K562 (cell line): ENCODE measurements at regions not wholly inside any gene's neighbourhood (a gene's known extent, or its start where the extent isn't known, plus 50 kb on each side); places are given as distances from the start of the nearest gene placed in this dataset.

Experiments used
- ATAC-seq: fragments of 200-7000 bp; cut with Tn5 transposase; 3 replicates; pipeline ENCODE4 v1.9.1; 2020; ENCODE audit warnings: moderate library complexity
- BruUV-seq: library from RNA; stranded (reverse); fragments of 400-500 nt; replicated peaks from 2 replicates; lab custom pipeline; 2021; lab: Mats Ljungman, UMichigan
- CTCF ChIA-PET: fragments of 300-600 bp; formaldehyde crosslinking; extraction: SDS; loops from one replicate; lab custom pipeline; 2021; ENCODE audit warnings: low intra/inter-chr PET ratio; lab: Yijun Ruan, JAX
- POLR2A ChIA-PET: fragments of 300-600, 350-650 bp; sonication (Branson Sonifier 250); formaldehyde crosslinking; extraction: SDS; loops from one replicate; lab custom pipeline; 2021; ENCODE audit warnings: antibody characterized with exemption, inconsistent platforms; lab: Yijun Ruan, JAX
- DNase-seq, 4 experiments: peaks; one replicate each; pipeline versions ENCODE4 v3.0.0 to v3.0.0-alpha.2; 2011 to 2018; ENCODE audit warnings: low spot score in 3 of 4, mixed read lengths in 3 of 4; ENCODE audit errors: extremely low read depth in 1 of 4
- FAIRE-seq: peaks from 2 replicates; lab custom pipeline; 2011; peaks lifted over from hg19 to GRCh38; lab: Jason Lieb, UNC
- H2AFZ ChIP-seq: 2 replicates; pipeline ENCODE4 v1.6.0; 2011; ENCODE audit warnings: low read depth, low read length, control low read depth, inconsistent platforms
- H3K27ac ChIP-seq: fragments of 200-600 bp; 3 replicates; pipeline ENCODE4 v1.8.0; 2011; ENCODE audit warnings: low read depth, mild to moderate bottlenecking, control low read depth, inconsistent platforms, low read length, moderate library complexity, mixed read lengths; ENCODE audit errors: extremely low read depth
- H3K27me3 ChIP-seq, 2 experiments: fragments of 300-600 bp in 1 of 2; 2 replicates in 1 of 2; 3 replicates in 1 of 2; pipeline versions ENCODE4 v1.6.0 to v1.8.0; 2011; ENCODE audit warnings: inconsistent platforms in 2 of 2, low read length in 2 of 2, mild to moderate bottlenecking in 1 of 2, mixed read lengths in 1 of 2, moderate library complexity in 1 of 2; ENCODE audit not compliant: control insufficient read depth in 2 of 2, insufficient read depth in 2 of 2
- H3K36me3 ChIP-seq: fragments of 300-600 bp; 3 replicates; pipeline ENCODE4 v1.8.0; 2011; ENCODE audit warnings: mild to moderate bottlenecking, low read length, inconsistent platforms; ENCODE audit not compliant: control insufficient read depth, insufficient read depth
- H3K4me1 ChIP-seq, 2 experiments: fragments of 200-600 bp in 1 of 2; replicated peaks in 1 of 2; 2 replicates in 1 of 2; 3 replicates in 1 of 2; pipeline versions ENCODE4 v1.5.1 to v1.8.0; 2011; ENCODE audit warnings: inconsistent platforms in 2 of 2, low read length in 2 of 2, mild to moderate bottlenecking in 1 of 2, mixed read lengths in 1 of 2, moderate library complexity in 1 of 2; ENCODE audit not compliant: control insufficient read depth in 2 of 2, insufficient read depth in 2 of 2
- H3K4me2 ChIP-seq: 2 replicates; pipeline ENCODE4 v1.6.1; 2011; ENCODE audit warnings: low read length, control low read depth, inconsistent platforms, mixed read lengths; ENCODE audit not compliant: insufficient read depth
- H3K4me3 ChIP-seq: fragments of 200-600 bp; sonication (generic), shearing (Covaris generic); 2 replicates; pipeline ENCODE4 v1.5.1; 2016; ENCODE audit warnings: control low read depth, inconsistent platforms
- H3K79me2 ChIP-seq: fragments of 200-600 bp; 3 replicates; pipeline ENCODE4 v1.8.0; 2011; ENCODE audit warnings: low read length, inconsistent platforms; ENCODE audit not compliant: control insufficient read depth, insufficient read depth
- H3K9ac ChIP-seq, 2 experiments: 2 replicates each; pipeline versions ENCODE4 v1.6.0 to v1.6.1; 2011; ENCODE audit warnings: low read depth in 2 of 2, low read length in 2 of 2, control low read depth in 1 of 2, inconsistent platforms in 1 of 2, mild to moderate bottlenecking in 1 of 2, mixed read lengths in 1 of 2; ENCODE audit not compliant: insufficient read depth in 1 of 2
- H3K9me1 ChIP-seq: one replicate; pipeline ENCODE4 v1.6.0; 2011; ENCODE audit warnings: inconsistent platforms, mild to moderate bottlenecking, low read length, moderate library complexity; ENCODE audit not compliant: control insufficient read depth, insufficient read depth
- H3K9me3 ChIP-seq: replicated peaks from 2 replicates; pipeline ENCODE4 v1.5.1; 2011; ENCODE audit warnings: low read depth, low read length, inconsistent platforms; ENCODE audit not compliant: control insufficient read depth, insufficient read depth
- H4K20me1 ChIP-seq: replicated peaks from 2 replicates; pipeline ENCODE4 v1.6.1; 2011; ENCODE audit warnings: low read length, inconsistent platforms, mixed read lengths; ENCODE audit not compliant: control insufficient read depth, insufficient read depth
- CBFB ChIP-seq: sonication (generic); formaldehyde crosslinking; IDR thresholded peaks from 2 replicates; pipeline ENCODE4 v1.4.0; 2020; ENCODE audit warnings: mild to moderate bottlenecking, missing genetic modification reagents
- COPS2 ChIP-seq: fragments of 450-650 bp; conservative IDR thresholded peaks from 2 replicates; pipeline ENCODE4 v1.6.1; 2016; ENCODE audit warnings: mild to moderate bottlenecking, moderate library complexity
- MCM3 ChIP-seq: fragments of 450-650 bp; IDR thresholded peaks from 2 replicates; pipeline ENCODE4 v1.6.1; 2016
- NUFIP1 ChIP-seq: fragments of 450-650 bp; IDR thresholded peaks from 2 replicates; pipeline ENCODE4 v1.6.1; 2018; ENCODE audit not compliant: partially characterized antibody
- POLR3G ChIP-seq: IDR thresholded peaks from 2 replicates; pipeline ENCODE4 v1.6.1; 2011; ENCODE audit not compliant: insufficient read length, insufficient replicate concordance; ENCODE audit errors: extremely low read depth
- PRPF4 ChIP-seq: fragments of 200-400 bp; formaldehyde crosslinking; IDR thresholded peaks from one replicate; pipeline ENCODE4 v1.6.1; 2017; ENCODE audit warnings: low read length, low read depth, mild to moderate bottlenecking; ENCODE audit not compliant: insufficient read depth, poor library complexity, severe bottlenecking
- SNIP1 ChIP-seq: fragments of 450-650 bp; IDR thresholded peaks from 2 replicates; pipeline ENCODE4 v1.7.1; 2017; ENCODE audit warnings: low read depth, mild to moderate bottlenecking
- TOE1 ChIP-seq, 2 experiments: fragments of 450-650 bp in 1 of 2; sonication (generic) in 1 of 2; formaldehyde crosslinking in 1 of 2; IDR thresholded peaks; 2 replicates each; pipeline versions ENCODE4 v1.7.1 to v1.8.0; 2016 to 2022; ENCODE audit warnings: borderline replicate concordance in 2 of 2, mild to moderate bottlenecking in 2 of 2, antibody characterized with exemption in 1 of 2, inconsistent platforms in 1 of 2, low read depth in 1 of 2, missing genetic modification reagents in 1 of 2, moderate library complexity in 1 of 2
- ZFP1 ChIP-seq: fragments of 450-650 bp; formaldehyde crosslinking; IDR thresholded peaks from 2 replicates; pipeline ENCODE4 v1.4.0; 2020; ENCODE audit warnings: mild to moderate bottlenecking, mixed read lengths
- ZNF24 ChIP-seq: fragments of 450-650 bp; IDR thresholded peaks from 2 replicates; pipeline ENCODE4 v1.6.1; 2016
- ZNF316 ChIP-seq: fragments of 450-650 bp; IDR thresholded peaks from 2 replicates; pipeline ENCODE4 v1.6.1; 2016
- ZNF764 ChIP-seq: fragments of 250-450 bp; sonication (Bioruptor Pico); IDR thresholded peaks from 2 replicates; pipeline ENCODE4 v1.4.0; 2020; ENCODE audit warnings: low read depth, mild to moderate bottlenecking, moderate library complexity
- WGBS: fragments of 100-300 bp; shearing (Covaris generic); methylation state at CpG from one replicate; pipeline ENCODE4 v1.1.6; 2016; ENCODE audit warnings: low coverage, mixed read lengths; ENCODE audit not compliant: insufficient coverage; ENCODE audit errors: missing lambda C conversion rate; 5-methylcytosine and 5-hydroxymethylcytosine counted together
- in situ Hi-C: fragments of 300-500 bp; cut with MboI; formaldehyde crosslinking; loops from 4 replicates; pipeline ENCODE4 v1.15.0; 2018; ENCODE audit warnings: inconsistent platforms, mixed read lengths
- intact Hi-C: fragments of 100-400 bp; cut with micrococcal nuclease; formaldehyde crosslinking; loops from 2 replicates; pipeline ENCODE4 v1.14.2; 2022
- TF ChIP-seq, protein P1 (sequence below), 2 experiments: fragments of 450-650 bp in 1 of 2; IDR thresholded peaks; 2 replicates each; pipeline ENCODE4 v1.6.1; 2011 to 2017; ENCODE audit warnings: low read depth in 2 of 2, antibody characterized with exemption in 1 of 2, borderline replicate concordance in 1 of 2, low read length in 1 of 2, mild to moderate bottlenecking in 1 of 2, mixed read lengths in 1 of 2; ENCODE audit not compliant: control insufficient read depth in 1 of 2
- TF ChIP-seq, protein P2 (sequence below): sonication (generic); formaldehyde crosslinking; IDR thresholded peaks from 2 replicates; pipeline ENCODE4 v1.9.0; 2022; ENCODE audit warnings: mild to moderate bottlenecking, missing genetic modification reagents
- TF ChIP-seq, protein P3 (sequence below): fragments of 450-650 bp; formaldehyde crosslinking; IDR thresholded peaks from 2 replicates; pipeline ENCODE4 v1.4.0; 2020; ENCODE audit warnings: mild to moderate bottlenecking
- TF ChIP-seq, protein P4 (sequence below): fragments of 450-650 bp; IDR thresholded peaks from 2 replicates; pipeline ENCODE4 v1.6.1; 2016; ENCODE audit warnings: antibody characterized with exemption

DNA sequence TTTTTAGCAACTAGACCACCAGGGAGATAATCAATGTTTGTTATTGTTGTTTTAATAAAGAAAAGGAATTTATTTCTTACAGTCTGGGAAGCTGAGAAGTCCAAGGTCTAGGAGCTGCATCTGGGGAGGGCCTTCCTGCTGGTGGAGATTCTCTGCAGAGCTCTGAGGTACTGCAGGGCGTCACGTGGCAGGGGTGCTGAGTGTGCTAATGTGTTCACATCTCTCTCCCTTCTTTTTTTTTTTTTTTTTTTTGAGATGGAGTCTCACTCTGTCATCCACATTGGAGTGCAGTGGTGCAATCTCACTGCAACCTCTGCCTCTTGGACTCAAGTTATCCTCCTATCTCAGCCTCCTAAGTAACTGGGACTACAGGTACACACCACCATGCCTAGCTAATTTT is 150.9 kb upstream of the TRIM24 start (continued):
- TF ChIP-seq, protein P1, sequence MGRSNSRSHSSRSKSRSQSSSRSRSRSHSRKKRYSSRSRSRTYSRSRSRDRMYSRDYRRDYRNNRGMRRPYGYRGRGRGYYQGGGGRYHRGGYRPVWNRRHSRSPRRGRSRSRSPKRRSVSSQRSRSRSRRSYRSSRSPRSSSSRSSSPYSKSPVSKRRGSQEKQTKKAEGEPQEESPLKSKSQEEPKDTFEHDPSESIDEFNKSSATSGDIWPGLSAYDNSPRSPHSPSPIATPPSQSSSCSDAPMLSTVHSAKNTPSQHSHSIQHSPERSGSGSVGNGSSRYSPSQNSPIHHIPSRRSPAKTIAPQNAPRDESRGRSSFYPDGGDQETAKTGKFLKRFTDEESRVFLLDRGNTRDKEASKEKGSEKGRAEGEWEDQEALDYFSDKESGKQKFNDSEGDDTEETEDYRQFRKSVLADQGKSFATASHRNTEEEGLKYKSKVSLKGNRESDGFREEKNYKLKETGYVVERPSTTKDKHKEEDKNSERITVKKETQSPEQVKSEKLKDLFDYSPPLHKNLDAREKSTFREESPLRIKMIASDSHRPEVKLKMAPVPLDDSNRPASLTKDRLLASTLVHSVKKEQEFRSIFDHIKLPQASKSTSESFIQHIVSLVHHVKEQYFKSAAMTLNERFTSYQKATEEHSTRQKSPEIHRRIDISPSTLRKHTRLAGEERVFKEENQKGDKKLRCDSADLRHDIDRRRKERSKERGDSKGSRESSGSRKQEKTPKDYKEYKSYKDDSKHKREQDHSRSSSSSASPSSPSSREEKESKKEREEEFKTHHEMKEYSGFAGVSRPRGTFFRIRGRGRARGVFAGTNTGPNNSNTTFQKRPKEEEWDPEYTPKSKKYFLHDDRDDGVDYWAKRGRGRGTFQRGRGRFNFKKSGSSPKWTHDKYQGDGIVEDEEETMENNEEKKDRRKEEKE (IDR thresholded peaks at IDR 0.05; ENCODE audit: borderline replicate concordance in 1 of 2, control insufficient read depth in 1 of 2, low read depth in 2 of 2, low read length in 1 of 2), result no peak
- TF ChIP-seq, protein P2, sequence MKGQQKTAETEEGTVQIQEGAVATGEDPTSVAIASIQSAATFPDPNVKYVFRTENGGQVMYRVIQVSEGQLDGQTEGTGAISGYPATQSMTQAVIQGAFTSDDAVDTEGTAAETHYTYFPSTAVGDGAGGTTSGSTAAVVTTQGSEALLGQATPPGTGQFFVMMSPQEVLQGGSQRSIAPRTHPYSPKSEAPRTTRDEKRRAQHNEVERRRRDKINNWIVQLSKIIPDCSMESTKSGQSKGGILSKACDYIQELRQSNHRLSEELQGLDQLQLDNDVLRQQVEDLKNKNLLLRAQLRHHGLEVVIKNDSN, result peak; percentile 29; the same call in 1 of the 2 replicates
- TF ChIP-seq ZNF24 (no peak), ZNF316 (peak; percentile 5; the same call in 1 of the 2 replicates)
- TF ChIP-seq, protein P3, sequence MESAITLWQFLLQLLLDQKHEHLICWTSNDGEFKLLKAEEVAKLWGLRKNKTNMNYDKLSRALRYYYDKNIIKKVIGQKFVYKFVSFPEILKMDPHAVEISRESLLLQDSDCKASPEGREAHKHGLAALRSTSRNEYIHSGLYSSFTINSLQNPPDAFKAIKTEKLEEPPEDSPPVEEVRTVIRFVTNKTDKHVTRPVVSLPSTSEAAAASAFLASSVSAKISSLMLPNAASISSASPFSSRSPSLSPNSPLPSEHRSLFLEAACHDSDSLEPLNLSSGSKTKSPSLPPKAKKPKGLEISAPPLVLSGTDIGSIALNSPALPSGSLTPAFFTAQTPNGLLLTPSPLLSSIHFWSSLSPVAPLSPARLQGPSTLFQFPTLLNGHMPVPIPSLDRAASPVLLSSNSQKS (CRISPR knock-in tag), result no peak

DNA sequence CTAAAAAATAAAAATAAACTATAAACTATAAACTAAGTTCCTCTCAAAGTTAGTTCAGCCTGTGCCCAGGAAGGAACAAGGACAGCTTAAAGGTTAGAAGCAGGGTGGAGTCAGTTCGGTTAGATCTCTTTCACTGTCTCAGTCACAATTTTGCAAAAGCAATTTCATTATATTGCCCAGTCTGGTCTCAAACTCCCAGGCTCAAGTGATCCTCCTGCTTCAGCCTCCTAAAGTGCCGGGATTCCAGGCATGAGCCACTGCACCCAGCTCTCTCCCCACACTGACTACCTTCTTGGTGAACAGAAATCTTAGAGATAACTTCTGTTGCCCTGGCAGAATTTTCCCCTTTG is 146.3 kb upstream of the TRIM24 start:
- no peak for FAIRE-seq
- CTCF ChIA-PET, result no interaction called here
- Histone ChIP-seq H3K4me2 (peak overlapping the region; percentile 16), H4K20me1 (no peaks in the 10 kb centered on the region), H3K79me2 (no peaks in the 10 kb centered on the region), H3K9me1 (no peaks in the 10 kb centered on the region), H3K9ac (peak overlapping the region in 1 of 2 experiments; percentile 33; a peak in 1 of 4 replicates), H3K4me1 (peaks cover 6 to 15% of the 10 kb centered on the region in 2 experiments; a peak in 4 of 5 replicates), H3K4me3 (no peak overlapping the region), H2AFZ (peak overlapping the region; percentile 22), H3K36me3 (no peaks in the 10 kb centered on the region), H3K27ac (peak overlapping the region; percentile 71), H3K27me3 (no peaks in the 10 kb centered on the region), H3K9me3 (0 out of 2 replicates have a peak, but pooled peaks cover 6% of the 10 kb centered on the region)
- intact Hi-C loops (loop anchor here (1.0 kb wide), 1 partner anchor 38 kb away; no protein-coding TSS in a partner anchor), in situ Hi-C loops (no loop called here)
- WGBS, result 27% methylated on average over 2 of the region's 2 CpGs
- ATAC-seq, result no peak
- no TSS peak for BruUV-seq
- POLR2A ChIA-PET, result interaction anchor here (0.7 to 1.2 kb wide), 3 partner anchors 14 to 41 kb away, joined by 3 to 4 read pairs (median 3); no protein-coding TSS in a partner anchor
- DNase-seq, result no peak
- TF ChIP-seq PRPF4 (no peak), MCM3 (no peak), ZNF764 (CRISPR knock-in tag) (no peak), CBFB (CRISPR knock-in tag) (no peak), COPS2 (no peak), NUFIP1 (no peak), ZFP1 (CRISPR knock-in tag) (no peak), POLR3G (no peak), SNIP1 (no peak), TOE1 (IDR thresholded peaks at IDR 0.05; ENCODE audit: borderline replicate concordance) (no peak), TOE1 (CRISPR knock-in tag; IDR thresholded peaks at IDR 0.05; ENCODE audit: borderline replicate concordance, low read depth) (no peak)
- TF ChIP-seq, protein P4, sequence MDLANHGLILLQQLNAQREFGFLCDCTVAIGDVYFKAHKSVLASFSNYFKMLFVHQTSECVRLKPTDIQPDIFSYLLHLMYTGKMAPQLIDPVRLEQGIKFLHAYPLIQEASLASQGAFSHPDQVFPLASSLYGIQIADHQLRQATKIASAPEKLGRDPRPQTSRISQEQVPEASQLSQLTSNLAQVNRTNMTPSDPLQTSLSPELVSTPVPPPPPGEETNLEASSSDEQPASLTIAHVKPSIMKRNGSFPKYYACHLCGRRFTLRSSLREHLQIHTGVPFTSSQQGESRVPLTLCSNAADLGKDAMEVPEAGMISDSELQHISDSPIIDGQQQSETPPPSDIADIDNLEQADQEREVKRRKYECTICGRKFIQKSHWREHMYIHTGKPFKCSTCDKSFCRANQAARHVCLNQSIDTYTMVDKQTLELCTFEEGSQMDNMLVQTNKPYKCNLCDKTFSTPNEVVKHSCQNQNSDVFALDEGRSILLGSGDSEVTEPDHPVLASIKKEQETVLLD, result no peak
